NT2/D1 (cell line): ENCODE measurements at regions not wholly inside any gene's neighbourhood (a gene's known extent, or its start where the extent isn't known, plus 50 kb on each side); places are given as distances from the start of the nearest gene placed in this dataset.

Experiments used
- SUZ12 ChIP-seq: IDR thresholded peaks from 2 replicates; pipeline ENCODE4 v1.6.1; 2011; ENCODE audit not compliant: insufficient read length, insufficient read depth; ENCODE audit errors: extremely low read depth
- YY1 ChIP-seq: IDR thresholded peaks from 2 replicates; pipeline ENCODE4 v1.6.1; 2011; ENCODE audit not compliant: insufficient read length, insufficient read depth
- ZNF274 ChIP-seq: IDR thresholded peaks from 2 replicates; pipeline ENCODE4 v1.6.1; 2011; ENCODE audit warnings: mild to moderate bottlenecking, low read depth, low read length

DNA sequence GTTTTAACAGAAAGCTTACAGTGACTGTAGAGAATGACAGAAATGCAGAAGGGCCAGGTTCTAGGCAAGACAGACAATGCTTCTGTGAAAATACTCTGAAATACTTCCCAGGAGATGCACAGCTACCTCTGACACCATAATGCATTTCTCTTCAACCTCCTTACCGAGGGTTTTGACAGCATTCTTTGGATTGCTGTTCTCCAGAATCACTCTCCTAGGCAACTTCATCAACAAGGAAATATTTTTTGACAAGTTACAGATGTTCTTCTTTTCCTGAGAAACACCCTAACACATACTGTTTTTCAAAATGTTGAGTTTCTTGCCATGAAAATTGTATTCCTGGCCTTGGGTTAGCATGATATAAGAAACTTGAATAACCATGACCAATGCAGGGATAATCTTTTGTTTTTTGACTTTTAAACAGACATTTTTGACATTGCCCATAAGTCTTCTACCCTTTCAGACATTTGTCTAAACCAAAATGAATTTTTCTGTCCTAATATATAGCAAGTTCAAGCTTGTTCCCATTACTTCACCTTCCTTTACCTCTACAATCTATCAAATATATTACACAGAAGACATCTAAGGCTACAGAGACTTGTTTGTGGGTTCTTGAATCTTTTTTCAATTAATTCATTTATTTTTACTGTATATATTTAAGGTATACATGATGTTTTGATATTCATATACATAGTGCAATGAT, 108.1 kb downstream of the CCDC34 start:
- no peak for TF ChIP-seq ZNF274
- TF ChIP-seq YY1: no peak
- no peak for TF ChIP-seq SUZ12
